Stimulated activated CD4-positive, alpha-beta T cell treated with anti-CD3 and anti-CD28 coated beads, Interleukin-12 subunit alpha, Interleukin-12 subunit beta, amount 100 ng/mL, for 48 hours (primary cell): ENCODE measurements at regions not wholly inside any gene's neighbourhood (a gene's known extent, or its start where the extent isn't known, plus 50 kb on each side); places are given as distances from the start of the nearest gene placed in this dataset.
"Not testable (repeated sequence)": the region's sequence is repeated elsewhere in the genome, so short reads cannot be mapped to it uniquely, and the experiment has no call there.

Experiments used
- DNase-seq, 3 donors: peaks; one replicate each; pipeline ENCODE4 v3.0.0-alpha.2; 2020; ENCODE audit warnings: low read depth in 2 of 3, low spot score in 1 of 3

- no peak for DNase-seq
Measured at GRCh38 chr1:79950511-79950910, 944.0 kb upstream of the ADGRL4 start.

GRCh38 chr1:79945391-79945790, 938.9 kb upstream of the ADGRL4 start:
- no peak for DNase-seq

DNA sequence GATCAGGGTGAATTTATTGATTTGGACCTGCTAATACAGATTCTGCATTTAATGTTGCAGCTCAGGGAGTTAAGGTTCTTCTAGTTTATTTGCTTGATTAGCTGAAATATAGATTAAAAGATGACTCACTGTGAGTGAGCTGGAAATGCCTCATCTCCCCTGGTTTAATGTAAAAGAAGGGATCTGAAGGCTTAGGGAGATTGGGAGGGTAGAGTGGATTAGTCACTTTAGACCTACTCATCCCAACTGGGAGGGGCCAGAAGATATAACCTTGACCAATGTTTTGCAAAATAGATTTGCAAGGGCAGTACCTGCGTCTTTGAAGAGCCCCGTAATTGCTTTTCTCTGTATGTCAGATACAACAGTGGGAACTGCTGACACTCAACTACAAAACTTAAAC, 922.8 kb upstream of the ADGRL4 start:
- no peak for DNase-seq

DNA sequence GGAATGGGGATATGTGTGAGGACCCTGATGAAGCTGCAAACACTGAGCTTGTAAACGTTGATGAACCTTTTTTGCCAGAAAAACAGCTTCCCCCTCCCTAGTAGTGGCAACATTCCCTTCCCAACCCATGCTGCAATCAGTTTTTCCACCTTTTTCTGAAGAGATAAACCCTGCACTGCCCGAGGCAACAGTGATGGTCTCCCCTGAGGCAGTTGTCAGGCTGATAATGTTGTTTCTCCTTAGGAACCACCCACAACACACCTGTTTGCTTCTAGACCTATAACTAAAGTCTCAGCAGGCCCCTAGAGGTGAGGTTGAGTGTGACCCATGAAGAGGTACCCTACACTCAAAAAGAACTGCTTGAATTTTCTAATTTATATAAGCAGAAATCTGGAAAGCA, 922.4 kb upstream of the ADGRL4 start:
- DNase-seq = no peak

- no peak for DNase-seq
Measured at GRCh38 chr1:79920960-79921669, 914.6 kb upstream of the ADGRL4 start.

DNA sequence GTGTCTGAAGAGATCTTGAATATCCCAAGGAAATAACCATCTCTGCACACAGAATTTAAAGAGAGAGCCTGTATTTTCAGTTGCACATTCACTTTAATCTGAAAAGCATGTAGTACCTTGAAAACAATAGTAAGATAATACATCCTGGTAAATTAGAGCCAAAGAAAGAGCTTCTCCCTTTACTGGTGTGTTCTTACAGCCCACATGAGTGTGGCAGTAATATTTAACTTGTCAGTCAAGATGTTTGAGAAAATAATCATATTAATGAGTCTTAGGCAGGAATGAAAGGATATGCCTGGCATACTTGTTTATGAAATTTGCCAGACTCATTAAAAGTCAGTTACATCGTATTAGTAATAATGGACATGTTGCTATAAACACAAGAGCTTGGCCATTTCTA, 908.4 kb upstream of the ADGRL4 start:
- DNase-seq = no peak

DNA sequence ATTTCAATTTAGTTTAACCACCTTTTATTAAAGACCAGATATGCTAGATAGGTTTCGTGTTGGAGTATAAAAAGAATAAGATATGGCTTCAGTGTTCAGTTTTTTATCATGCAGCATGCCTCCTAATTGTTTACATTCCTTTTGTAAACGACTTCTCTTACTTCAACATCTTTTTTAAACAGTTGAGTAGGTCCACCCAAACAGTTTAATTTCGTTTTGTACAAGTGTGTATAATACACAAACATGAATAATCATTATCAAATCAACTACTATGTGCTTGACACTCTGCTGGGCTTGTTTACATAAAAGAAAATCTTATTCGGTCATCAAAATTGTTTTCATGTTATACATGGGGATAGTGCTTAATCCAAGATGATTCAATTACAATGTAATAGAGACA, 906.3 kb upstream of the ADGRL4 start:
- DNase-seq = no peak

DNA sequence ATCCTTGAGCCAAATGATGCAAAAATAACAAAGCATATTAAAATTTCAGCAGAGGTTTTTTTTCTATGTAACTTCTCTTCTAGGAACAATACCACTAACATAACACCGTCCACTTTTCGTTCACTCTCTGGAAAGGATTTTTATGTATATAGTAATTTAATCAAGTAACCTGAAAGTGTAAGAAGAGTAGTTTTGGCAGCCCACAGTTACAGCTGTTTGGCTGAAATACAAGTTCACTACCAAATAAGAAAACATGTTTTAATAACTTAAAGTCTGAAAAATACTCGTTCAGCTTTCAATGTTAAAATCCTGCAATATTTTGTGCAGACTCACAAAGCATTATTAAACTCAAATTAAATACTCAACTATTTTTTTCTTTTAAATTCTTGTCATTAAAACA, 896.8 kb upstream of the ADGRL4 start:
- no peak for DNase-seq

- no peak for DNase-seq
Measured at GRCh38 chr1:79902418-79902817, 895.9 kb upstream of the ADGRL4 start.

- DNase-seq = no peak
Measured at GRCh38 chr1:79899914-79900313, 893.4 kb upstream of the ADGRL4 start.

DNA sequence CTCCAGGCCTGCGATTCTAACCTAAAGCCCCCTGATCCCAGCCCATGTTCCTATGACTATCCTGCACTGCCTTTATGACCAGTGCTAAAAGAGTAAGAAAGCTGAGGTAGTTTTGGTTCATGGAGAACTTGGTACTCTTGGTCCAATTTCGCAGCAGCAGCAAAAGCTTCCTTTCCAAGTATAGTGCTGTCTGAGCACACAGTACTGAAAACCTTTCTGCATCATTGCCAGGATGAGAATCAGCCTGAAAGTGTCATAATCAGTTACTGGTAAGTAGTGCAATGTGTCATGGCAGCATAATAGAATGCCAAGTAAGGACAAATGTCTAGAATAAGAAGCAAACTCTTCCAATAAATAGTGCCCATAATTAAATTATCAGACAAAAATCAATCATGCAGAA, 889.6 kb upstream of the ADGRL4 start:
- DNase-seq = no peak

DNA sequence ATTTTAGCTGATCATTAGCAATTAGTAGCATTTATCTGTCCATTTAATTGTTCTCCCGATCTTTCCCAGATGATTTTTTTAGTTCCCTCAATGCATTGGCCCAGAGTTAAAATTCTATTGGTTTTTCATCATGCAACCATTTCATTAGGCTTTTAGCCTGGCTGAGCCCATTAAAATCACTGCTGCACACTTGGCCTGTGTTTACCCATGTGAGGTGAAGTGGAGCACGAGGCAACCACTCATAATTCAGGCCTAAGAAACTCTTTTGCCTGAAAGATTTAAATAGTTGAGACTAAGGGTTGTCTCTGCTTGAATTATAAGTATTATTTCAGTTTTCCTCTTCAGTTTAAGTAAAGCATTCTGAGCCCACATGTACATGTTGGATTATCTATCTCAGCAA, 889.0 kb upstream of the ADGRL4 start:
- DNase-seq = no peak

- not testable (repeated sequence) for DNase-seq
Measured at GRCh38 chr1:79894129-79894528, 887.6 kb upstream of the ADGRL4 start.

- DNase-seq = no peak
Measured at GRCh38 chr1:79887059-79887458, 880.5 kb upstream of the ADGRL4 start.

- DNase-seq = no peak
Measured at GRCh38 chr1:79885101-79885500, 878.6 kb upstream of the ADGRL4 start.

DNA sequence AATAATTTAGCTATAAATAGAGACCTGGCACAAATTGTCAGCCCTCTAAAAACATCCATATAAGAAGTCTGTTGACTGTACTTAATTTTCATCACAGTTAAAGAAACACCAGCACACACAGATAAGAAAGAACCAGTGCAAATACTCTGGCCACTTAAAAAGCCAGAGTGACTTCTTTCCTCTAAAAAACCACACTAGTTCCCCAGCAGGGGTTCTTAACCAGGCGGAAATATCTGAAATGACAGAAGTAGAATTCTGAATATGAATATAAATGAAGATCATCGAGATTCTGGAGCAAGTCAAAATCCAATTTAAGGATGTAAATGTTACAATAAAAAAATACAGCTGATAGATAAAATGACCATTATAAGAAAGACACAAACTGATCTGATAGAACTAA, 870.6 kb upstream of the ADGRL4 start:
- DNase-seq = no peak

DNA sequence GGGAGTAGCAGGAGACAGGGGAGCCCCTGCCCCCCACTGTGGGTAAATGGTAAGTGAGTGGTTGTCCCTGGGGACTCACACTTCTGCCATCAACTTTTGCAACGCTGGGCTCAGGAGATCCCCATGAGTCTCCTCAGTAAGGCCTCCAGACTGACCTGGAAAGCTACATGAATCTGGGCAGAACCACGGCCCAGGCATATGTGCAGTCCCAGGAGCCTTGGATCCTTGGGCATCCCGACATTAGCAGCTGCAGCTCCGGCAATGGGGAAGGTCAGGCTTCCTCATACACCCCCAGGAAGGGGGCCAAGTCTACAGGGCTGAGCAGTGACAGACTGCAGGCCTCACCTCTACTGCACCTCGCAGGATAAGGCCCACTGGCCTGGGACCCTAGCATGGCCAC, 868.7 kb upstream of the ADGRL4 start:
- no peak for DNase-seq

DNA sequence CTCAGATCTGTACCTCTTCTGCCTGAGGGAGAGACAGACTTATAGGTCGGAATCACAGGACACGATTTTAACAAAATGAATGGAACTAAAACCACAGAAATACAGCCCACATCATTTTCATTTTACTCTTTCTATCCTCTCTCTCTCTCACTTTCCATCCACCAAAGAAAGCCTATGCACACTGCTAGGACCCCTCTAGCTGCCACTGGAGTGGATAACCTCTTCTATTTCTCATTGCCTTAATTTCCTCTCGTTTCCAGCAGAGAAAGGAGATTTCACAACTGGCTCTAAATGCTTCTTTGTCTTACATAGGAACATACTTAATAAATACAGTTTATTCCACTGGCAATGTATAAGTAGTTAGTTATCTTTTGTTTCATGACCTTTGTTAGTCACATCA, 867.8 kb upstream of the ADGRL4 start:
- DNase-seq = no peak

DNA sequence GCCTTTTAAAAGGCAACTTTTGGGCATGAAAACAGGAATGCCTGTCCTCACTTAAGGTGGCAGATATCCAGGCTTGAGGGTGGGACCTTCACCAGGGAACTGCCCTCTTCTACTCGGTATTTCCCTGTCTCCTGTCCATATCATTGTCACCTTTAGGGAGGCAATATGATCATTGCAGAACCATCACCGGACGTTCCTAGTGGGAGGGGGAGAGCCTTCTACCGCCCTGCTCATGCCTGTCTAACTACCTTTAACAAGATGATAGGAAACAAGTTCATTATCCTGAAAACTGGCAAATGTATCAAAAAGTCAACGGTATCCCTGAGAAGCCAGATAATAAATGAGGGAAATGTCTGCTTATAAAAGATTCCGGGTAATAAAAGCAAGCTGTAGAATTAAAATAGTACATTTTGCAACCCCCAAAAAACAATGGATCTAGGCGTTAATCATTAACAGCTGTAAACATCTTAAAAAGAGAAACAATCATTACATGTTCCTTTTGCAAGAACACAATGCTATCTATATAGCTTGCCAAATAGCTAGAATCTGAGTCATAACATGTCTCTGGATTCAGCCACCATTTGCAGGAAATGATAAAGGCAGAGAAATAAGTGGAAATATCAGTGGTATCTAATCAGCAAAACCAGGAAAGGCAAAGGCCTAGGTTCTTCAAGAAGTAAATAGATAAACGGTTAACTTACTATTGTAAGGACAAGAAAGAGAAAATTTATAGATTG, 852.9 kb upstream of the ADGRL4 start:
- no peak for DNase-seq

- DNase-seq = no peak
Measured at GRCh38 chr1:79852004-79852403, 845.5 kb upstream of the ADGRL4 start.

GRCh38 chr1:79849388-79849787, 842.9 kb upstream of the ADGRL4 start:
- no peak for DNase-seq

DNA sequence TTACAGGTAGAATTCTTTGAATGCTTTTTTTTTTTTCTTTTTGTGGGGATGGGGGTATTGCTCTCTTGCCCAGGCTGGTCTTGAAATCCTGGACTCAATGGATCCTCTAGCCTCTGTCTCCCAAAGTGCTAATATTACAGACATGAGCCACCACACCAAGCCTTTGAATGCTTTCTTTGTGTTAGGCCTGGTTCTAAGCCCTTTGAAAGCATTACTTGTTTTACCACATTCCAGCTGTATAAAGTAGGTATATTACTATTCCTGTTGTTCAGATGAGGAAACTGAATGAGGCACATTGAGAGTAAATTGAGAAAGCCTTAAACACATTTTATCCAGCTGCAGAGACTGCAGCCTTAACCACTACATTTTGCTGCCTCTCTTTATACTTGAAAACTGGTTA, 841.8 kb upstream of the ADGRL4 start:
- no peak for DNase-seq

- DNase-seq = no peak
Measured at GRCh38 chr1:79847700-79848099, 841.2 kb upstream of the ADGRL4 start.
